Mucosa of descending colon (tissue), 3 donors: ENCODE measurements at regions not wholly inside any gene's neighbourhood (a gene's known extent, or its start where the extent isn't known, plus 50 kb on each side); places are given as distances from the start of the nearest gene placed in this dataset.
"Not testable (repeated sequence)": the region's sequence is repeated elsewhere in the genome, so short reads cannot be mapped to it uniquely, and the experiment has no call there.

Source experiments
- ATAC-seq: fragments of 200-7000 bp; cut with Tn5 transposase; one replicate; pipeline ENCODE4 v1.9.1; 2020; ENCODE audit warnings: mild to moderate bottlenecking, moderate library complexity
- DNase-seq, 3 donors: peaks; one replicate each; pipeline ENCODE4 v3.0.0-alpha.2; 2020
- H3K36me3 ChIP-seq: fragments of 200-600 bp; one replicate; pipeline ENCODE4 v1.8.0; 2021; ENCODE audit warnings: low read depth, mild to moderate bottlenecking
- H3K4me1 ChIP-seq: fragments of 200-600 bp; one replicate; pipeline ENCODE4 v1.8.0; 2021; ENCODE audit warnings: low read depth, mild to moderate bottlenecking
- H3K4me3 ChIP-seq: fragments of 200-600 bp; one replicate; pipeline ENCODE4 v1.8.0; 2021; ENCODE audit warnings: mild to moderate bottlenecking
- H3K9me3 ChIP-seq: fragments of 200-600 bp; one replicate; pipeline ENCODE4 v1.8.0; 2021; ENCODE audit warnings: mild to moderate bottlenecking
- CTCF ChIP-seq: fragments of 200-600 bp; IDR thresholded peaks from one replicate; pipeline ENCODE4 v1.8.0; 2022; ENCODE audit warnings: antibody characterized with exemption, mild to moderate bottlenecking
- intact Hi-C, 2 donors: fragments of 100-400 bp; cut with DNase I in 1 of 2; cut with micrococcal nuclease in 1 of 2; formaldehyde crosslinking; loops; one replicate each; pipeline versions ENCODE4 v1.11.0 to v1.11.1; 2022; cut with DNase I, micrococcal nuclease
- donor health status: DM: no; HTN: no; CAD: no; lungs with moderate emphysema.
- donor health status: DM: no; HTN: no; CAD: no.
- donor health status: DM: no; HTN: yes; CAD: no.

GRCh38 chr14:87257421-87257820, 735.6 kb downstream of the GALC start:
- no peak overlapping the region for H3K4me3 ChIP-seq
- H3K36me3 ChIP-seq, result no peaks in the 10 kb centered on the region
- H3K4me1 ChIP-seq, result no peaks in the 10 kb centered on the region
- peaks cover 45% of the 10 kb centered on the region for H3K9me3 ChIP-seq
- intact Hi-C loops, result no loop called here
- TF ChIP-seq CTCF, result no peak
- ATAC-seq (no peak), DNase-seq (no peak)

DNA sequence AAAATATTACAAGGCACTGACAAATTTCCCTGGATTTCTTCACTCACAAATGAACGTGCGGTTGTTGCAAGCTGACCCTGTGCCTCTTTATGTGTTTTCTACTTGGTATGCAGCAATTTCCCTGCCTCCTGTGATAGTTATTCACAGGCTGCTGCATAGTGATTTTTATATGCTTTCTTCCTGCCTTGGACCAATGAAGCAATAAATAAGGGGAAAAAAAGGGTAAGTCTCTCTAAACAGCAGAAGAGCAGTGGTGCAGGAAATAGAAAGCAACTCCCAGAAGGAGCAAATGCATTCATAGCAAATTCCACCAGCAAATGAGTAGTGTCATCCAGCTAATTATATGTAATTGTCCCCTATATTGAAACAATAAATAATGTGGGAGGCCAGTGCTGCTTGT, 737.9 kb downstream of the GALC start:
- ATAC-seq (no peak), DNase-seq (no peak)
- Histone ChIP-seq H3K4me1 (no peaks in the 10 kb centered on the region), H3K9me3 (peaks cover 52% of the 10 kb centered on the region), H3K36me3 (no peaks in the 10 kb centered on the region), H3K4me3 (no peak overlapping the region)
- intact Hi-C loops, result no loop called here
- TF ChIP-seq CTCF, result no peak

- H3K36me3 ChIP-seq, result no peaks in the 10 kb centered on the region
- DNase-seq, result no peak
- H3K4me1 ChIP-seq, result no peaks in the 10 kb centered on the region
- H3K4me3 ChIP-seq, result no peak overlapping the region
- no peak for ATAC-seq
- intact Hi-C loops, result no loop called here
- no peak for TF ChIP-seq CTCF
- peaks cover 47% of the 10 kb centered on the region for H3K9me3 ChIP-seq
Observed at GRCh38 chr14:87254331-87254874, 738.6 kb downstream of the GALC start.

DNA sequence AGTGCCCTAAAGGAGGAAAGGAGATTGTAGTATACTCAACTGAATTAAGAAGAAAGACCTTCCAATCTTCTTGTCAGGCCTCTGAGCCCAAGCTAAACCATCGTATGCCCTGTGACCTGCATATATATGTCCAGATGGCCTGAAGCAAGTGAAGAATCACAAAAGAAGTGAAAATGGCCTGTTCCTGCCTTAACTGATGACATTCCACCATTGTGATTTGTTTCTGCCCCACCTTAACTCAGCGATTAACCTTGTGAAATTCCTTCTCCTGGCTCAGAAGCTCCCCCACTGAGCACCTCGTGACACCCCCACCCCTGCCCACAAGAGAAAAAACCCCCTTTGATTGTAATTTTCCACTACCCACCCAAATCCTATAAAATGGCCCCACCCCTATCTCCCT, 739.2 kb downstream of the GALC start:
- peaks cover 47% of the 10 kb centered on the region for H3K9me3 ChIP-seq
- DNase-seq, H3K4me3 ChIP-seq, H3K36me3 ChIP-seq, ATAC-seq, H3K4me1 ChIP-seq, intact Hi-C loops: not testable (repeated sequence)

DNA sequence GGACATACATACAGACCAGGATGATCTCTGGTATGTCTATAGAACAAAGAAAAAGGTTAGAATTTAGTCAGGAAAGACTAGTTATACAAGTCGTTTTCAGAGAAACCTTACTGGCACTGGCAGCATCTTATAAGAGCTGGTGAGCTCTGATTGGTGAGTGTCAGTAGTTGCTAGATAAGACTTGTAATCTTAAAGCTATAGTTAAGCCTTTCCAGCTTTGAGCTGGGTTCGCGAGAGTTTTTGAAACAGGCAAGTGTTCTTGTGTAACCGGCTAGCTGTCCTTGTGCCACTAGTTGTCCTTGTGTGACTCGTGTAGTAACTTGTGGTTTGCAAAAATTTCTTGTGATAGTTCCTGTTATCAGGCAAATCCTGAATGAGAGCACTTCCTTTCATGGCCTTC, 740.9 kb downstream of the GALC start:
- intact Hi-C loops, result no loop called here
- DNase-seq (no peak), ATAC-seq (no peak)
- Histone ChIP-seq H3K36me3 (no peaks in the 10 kb centered on the region), H3K4me1 (no peaks in the 10 kb centered on the region), H3K9me3 (peaks cover 41% of the 10 kb centered on the region), H3K4me3 (no peak overlapping the region)
- TF ChIP-seq CTCF, result no peak

- intact Hi-C loops, result no loop called here
- no peak for DNase-seq
- Histone ChIP-seq H3K4me1 (no peaks in the 10 kb centered on the region), H3K36me3 (no peaks in the 10 kb centered on the region), H3K4me3 (no peak overlapping the region), H3K9me3 (peaks cover 38% of the 10 kb centered on the region)
- TF ChIP-seq CTCF, result no peak
- no peak for ATAC-seq
Observed at GRCh38 chr14:87251011-87251410, 742.0 kb downstream of the GALC start.
